ENCODE measurements at regions not wholly inside any gene's neighbourhood (a gene's known extent, or its start where the extent isn't known, plus 50 kb on each side); places are given as distances from the start of the nearest gene placed in this dataset.

GRCh38 chr7:53205006-53205405 is 169.6 kb downstream of the POM121L12 start:
- H2BK5ac ChIP-seq (ENCODE audit: low read length), result no peak overlapping the region
- no peak overlapping the region for H2BK12ac ChIP-seq (ENCODE audit: low read length)
- no peak overlapping the region for H2AFZ ChIP-seq (ENCODE audit: low read length)
- no peak overlapping the region for H3K9ac ChIP-seq (ENCODE audit: low read depth, low read length, poor library complexity)
- no peak overlapping the region for H2AK5ac ChIP-seq (ENCODE audit: low read depth, low read length)
- H3K27me3 ChIP-seq (ENCODE audit: control insufficient read depth in 3 of 3, insufficient read depth in 3 of 3, low read depth in 1 of 3, low read length in 3 of 3), result no peaks in the 10 kb centered on the region
- DNase-seq (ENCODE audit: low spot score), result no peak
- no peak overlapping the region for H4K8ac ChIP-seq (ENCODE audit: low read depth, low read length)
- H3K79me1 ChIP-seq (ENCODE audit: low read depth, low read length), result no peaks in the 10 kb centered on the region
- H2BK15ac ChIP-seq (ENCODE audit: low read length), result no peak overlapping the region
- H3K23ac ChIP-seq (ENCODE audit: low read depth, low read length, poor library complexity), result no peak overlapping the region
- no peak overlapping the region for H3K27ac ChIP-seq (replicated peaks; ENCODE audit: low read length)
- H2BK120ac ChIP-seq (ENCODE audit: low read depth, low read length), result no peak overlapping the region
- no peak overlapping the region for H3K4me3 ChIP-seq (ENCODE audit: low read length in 2 of 2)
- H3K4me2 ChIP-seq (ENCODE audit: insufficient read depth, low read length, poor library complexity, severe bottlenecking), result no peak overlapping the region
- H3K9me3 ChIP-seq (replicated peaks in 1 of 2; ENCODE audit: control insufficient read depth in 2 of 2, insufficient read depth in 1 of 2, low read depth in 1 of 2, low read length in 2 of 2), result no peaks in the 10 kb centered on the region
- H3K4me1 ChIP-seq (ENCODE audit: control insufficient read depth in 2 of 2, insufficient read depth in 1 of 2, low read depth in 1 of 2, low read length in 2 of 2), result no peaks in the 10 kb centered on the region
- no peaks in the 10 kb centered on the region for H3K36me3 ChIP-seq (replicated peaks in 1 of 2; ENCODE audit: control insufficient read depth in 2 of 2, insufficient read depth in 2 of 2, low read length in 2 of 2)
- no CpG with 5 or more reads among the region's 3 CpGs for WGBS, 2 donors (ENCODE audit: extremely low coverage in 2 of 2, insufficient read length in 2 of 2, insufficient replicate concordance in 1 of 2)
- no peak overlapping the region for H4K91ac ChIP-seq (ENCODE audit: low read depth, low read length, poor library complexity)
- H3K18ac ChIP-seq (ENCODE audit: low read length), result no peak overlapping the region
- H3K14ac ChIP-seq (ENCODE audit: low read length), result no peak overlapping the region
- no peak overlapping the region for H3K4ac ChIP-seq (ENCODE audit: low read length)

DNA sequence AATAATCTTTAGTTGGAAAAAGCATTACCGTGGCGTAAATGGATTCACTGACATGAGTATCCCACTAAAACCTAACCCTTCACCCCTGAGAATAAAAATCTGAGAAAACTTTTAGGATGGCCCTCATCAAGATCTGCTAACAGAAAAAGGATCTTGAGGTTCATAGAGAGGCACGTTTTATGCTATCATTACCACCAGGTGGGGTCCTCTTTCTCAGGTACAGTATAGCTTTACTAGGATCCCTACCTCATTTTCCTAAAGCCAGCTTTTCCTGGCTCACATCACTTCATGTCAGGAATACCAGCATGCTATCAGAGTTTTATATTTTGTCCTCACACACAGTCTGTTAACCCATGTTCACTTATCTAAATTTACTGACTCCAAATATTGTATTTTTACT is 173.7 kb downstream of the POM121L12 start:
- no peaks in the 10 kb centered on the region for H3K27me3 ChIP-seq (ENCODE audit: control insufficient read depth in 3 of 3, insufficient read depth in 3 of 3, low read depth in 1 of 3, low read length in 3 of 3)
- no peak overlapping the region for H3K18ac ChIP-seq (ENCODE audit: low read length)
- no peak overlapping the region for H3K9ac ChIP-seq (ENCODE audit: low read depth, low read length, poor library complexity)
- H3K4me3 ChIP-seq (ENCODE audit: low read length in 2 of 2), result no peak overlapping the region
- H2AFZ ChIP-seq (ENCODE audit: low read length), result no peak overlapping the region
- H3K4me1 ChIP-seq (ENCODE audit: control insufficient read depth in 2 of 2, insufficient read depth in 1 of 2, low read depth in 1 of 2, low read length in 2 of 2), result no peaks in the 10 kb centered on the region
- H3K4me2 ChIP-seq (ENCODE audit: insufficient read depth, low read length, poor library complexity, severe bottlenecking), result no peak overlapping the region
- no peak overlapping the region for H3K14ac ChIP-seq (ENCODE audit: low read length)
- H3K79me1 ChIP-seq (ENCODE audit: low read depth, low read length), result no peaks in the 10 kb centered on the region
- H3K4ac ChIP-seq (ENCODE audit: low read length), result no peak overlapping the region
- H2BK15ac ChIP-seq (ENCODE audit: low read length), result no peak overlapping the region
- no peak overlapping the region for H2BK12ac ChIP-seq (ENCODE audit: low read length)
- no peaks in the 10 kb centered on the region for H3K36me3 ChIP-seq (replicated peaks in 1 of 2; ENCODE audit: control insufficient read depth in 2 of 2, insufficient read depth in 2 of 2, low read length in 2 of 2)
- no CpG with 5 or more reads among the region's 3 CpGs for WGBS, 2 donors (ENCODE audit: extremely low coverage in 2 of 2, insufficient read length in 2 of 2, insufficient replicate concordance in 1 of 2)
- no peak overlapping the region for H2BK5ac ChIP-seq (ENCODE audit: low read length)
- H3K23ac ChIP-seq (ENCODE audit: low read depth, low read length, poor library complexity), result no peak overlapping the region
- no peak for DNase-seq (ENCODE audit: low spot score)
- H2BK120ac ChIP-seq (ENCODE audit: low read depth, low read length), result no peak overlapping the region
- no peak overlapping the region for H3K27ac ChIP-seq (replicated peaks; ENCODE audit: low read length)
- no peak overlapping the region for H4K8ac ChIP-seq (ENCODE audit: low read depth, low read length)
- peaks cover 0 to 2% of the 10 kb centered on the region in 2 donors for H3K9me3 ChIP-seq (replicated peaks in 1 of 2; ENCODE audit: control insufficient read depth in 2 of 2, insufficient read depth in 1 of 2, low read depth in 1 of 2, low read length in 2 of 2)
- H2AK5ac ChIP-seq (ENCODE audit: low read depth, low read length), result no peak overlapping the region
- H4K91ac ChIP-seq (ENCODE audit: low read depth, low read length, poor library complexity), result no peak overlapping the region

GRCh38 chr7:53214463-53214862 is 179.0 kb downstream of the POM121L12 start:
- no CpG with 5 or more reads among the region's 1 CpG for WGBS, 2 donors (ENCODE audit: extremely low coverage in 2 of 2, insufficient read length in 2 of 2, insufficient replicate concordance in 1 of 2)
- Histone ChIP-seq H2BK15ac (ENCODE audit: low read length) (no peak overlapping the region), H3K27ac (replicated peaks; ENCODE audit: low read length) (no peak overlapping the region), H3K36me3 (replicated peaks in 1 of 2; ENCODE audit: control insufficient read depth in 2 of 2, insufficient read depth in 2 of 2, low read length in 2 of 2) (no peaks in the 10 kb centered on the region), H2AFZ (ENCODE audit: low read length) (no peak overlapping the region), H3K18ac (ENCODE audit: low read length) (no peak overlapping the region), H3K14ac (ENCODE audit: low read length) (no peak overlapping the region), H3K27me3 (ENCODE audit: control insufficient read depth in 3 of 3, insufficient read depth in 3 of 3, low read depth in 1 of 3, low read length in 3 of 3) (no peaks in the 10 kb centered on the region), H3K9ac (ENCODE audit: low read depth, low read length, poor library complexity) (no peak overlapping the region), H2BK5ac (ENCODE audit: low read length) (no peak overlapping the region), H4K91ac (ENCODE audit: low read depth, low read length, poor library complexity) (no peak overlapping the region), H3K79me1 (ENCODE audit: low read depth, low read length) (no peaks in the 10 kb centered on the region), H3K9me3 (replicated peaks in 1 of 2; ENCODE audit: control insufficient read depth in 2 of 2, insufficient read depth in 1 of 2, low read depth in 1 of 2, low read length in 2 of 2) (peaks cover 3 to 4% of the 10 kb centered on the region in 2 donors), H4K8ac (ENCODE audit: low read depth, low read length) (no peak overlapping the region), H2AK5ac (ENCODE audit: low read depth, low read length) (no peak overlapping the region), H3K4me2 (ENCODE audit: insufficient read depth, low read length, poor library complexity, severe bottlenecking) (no peak overlapping the region), H3K23ac (ENCODE audit: low read depth, low read length, poor library complexity) (no peak overlapping the region), H3K4me3 (ENCODE audit: low read length in 2 of 2) (no peak overlapping the region), H2BK120ac (ENCODE audit: low read depth, low read length) (no peak overlapping the region), H2BK12ac (ENCODE audit: low read length) (no peak overlapping the region), H3K4ac (ENCODE audit: low read length) (no peak overlapping the region), H3K4me1 (ENCODE audit: control insufficient read depth in 2 of 2, insufficient read depth in 1 of 2, low read depth in 1 of 2, low read length in 2 of 2) (no peaks in the 10 kb centered on the region)
- no peak for DNase-seq (ENCODE audit: low spot score)

DNA sequence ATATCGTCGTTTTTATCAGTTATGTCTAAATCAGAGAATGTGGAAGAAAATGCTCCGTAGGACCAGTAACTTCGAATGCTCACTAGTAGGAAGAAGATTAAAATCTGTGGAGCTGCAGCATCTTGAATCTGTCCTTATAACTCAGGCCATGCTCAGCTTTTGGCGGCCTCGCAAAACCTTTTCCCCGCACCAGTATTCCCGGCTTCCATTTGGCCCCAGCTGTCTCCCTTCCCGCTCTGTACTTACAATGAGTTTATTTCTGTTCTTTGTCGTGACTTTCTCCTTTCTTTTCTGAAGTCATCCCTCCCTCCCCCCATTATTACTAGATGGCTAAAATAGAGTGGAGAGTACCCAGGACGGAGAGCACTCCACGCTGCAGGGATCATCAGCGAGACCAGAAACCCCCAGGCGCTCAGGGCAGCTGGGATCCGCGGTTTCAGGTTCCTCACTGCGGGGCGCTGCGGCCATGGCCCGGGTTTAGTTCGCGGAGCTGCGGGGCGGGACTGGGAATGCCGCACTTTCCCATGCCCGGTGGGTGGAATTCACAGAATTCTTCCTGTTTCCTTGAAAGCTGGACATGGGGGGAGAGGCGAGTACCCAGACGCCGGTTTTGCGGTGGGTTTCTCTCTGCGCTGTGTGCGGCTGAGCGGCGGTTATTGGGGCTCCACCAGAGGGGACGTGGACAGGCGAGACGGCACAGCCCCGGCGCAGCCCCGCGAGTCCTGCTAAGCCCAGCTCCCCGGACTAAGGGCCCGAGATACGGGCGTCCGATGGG is 183.5 kb downstream of the POM121L12 start:
- no peak overlapping the region for H3K9ac ChIP-seq (ENCODE audit: low read depth, low read length, poor library complexity)
- H3K14ac ChIP-seq (ENCODE audit: low read length), result peak overlapping the region; percentile 89
- no peaks in the 10 kb centered on the region for H3K36me3 ChIP-seq (replicated peaks in 1 of 2; ENCODE audit: control insufficient read depth in 2 of 2, insufficient read depth in 2 of 2, low read length in 2 of 2)
- H4K91ac ChIP-seq (ENCODE audit: low read depth, low read length, poor library complexity), result no peak overlapping the region
- peaks cover 2 to 4% of the 10 kb centered on the region in 2 donors for H3K9me3 ChIP-seq (replicated peaks in 1 of 2; ENCODE audit: control insufficient read depth in 2 of 2, insufficient read depth in 1 of 2, low read depth in 1 of 2, low read length in 2 of 2)
- peak overlapping the region; percentile 65 for H4K8ac ChIP-seq (ENCODE audit: low read depth, low read length)
- peak overlapping the region in 1 of 2 donors; percentile 74 for H3K4me3 ChIP-seq (ENCODE audit: low read length in 2 of 2)
- no peak overlapping the region for H3K23ac ChIP-seq (ENCODE audit: low read depth, low read length, poor library complexity)
- H3K4ac ChIP-seq (ENCODE audit: low read length), result no peak overlapping the region
- WGBS, 2 donors (ENCODE audit: extremely low coverage in 2 of 2, insufficient read length in 2 of 2, insufficient replicate concordance in 1 of 2), result no CpG with 5 or more reads among the region's 46 CpGs
- H2AFZ ChIP-seq (ENCODE audit: low read length), result peak overlapping the region; percentile 64
- H3K27me3 ChIP-seq (ENCODE audit: control insufficient read depth in 3 of 3, insufficient read depth in 3 of 3, low read depth in 1 of 3, low read length in 3 of 3), result no peaks in the 10 kb centered on the region
- H3K4me2 ChIP-seq (ENCODE audit: insufficient read depth, low read length, poor library complexity, severe bottlenecking), result peak overlapping the region; percentile 69
- no peak overlapping the region for H2BK120ac ChIP-seq (ENCODE audit: low read depth, low read length)
- no peaks in the 10 kb centered on the region for H3K79me1 ChIP-seq (ENCODE audit: low read depth, low read length)
- DNase-seq (ENCODE audit: low spot score), result peak; percentile 11
- no peak overlapping the region for H2BK5ac ChIP-seq (ENCODE audit: low read length)
- no peak overlapping the region for H2AK5ac ChIP-seq (ENCODE audit: low read depth, low read length)
- H2BK12ac ChIP-seq (ENCODE audit: low read length), result no peak overlapping the region
- no peaks in the 10 kb centered on the region for H3K4me1 ChIP-seq (ENCODE audit: control insufficient read depth in 2 of 2, insufficient read depth in 1 of 2, low read depth in 1 of 2, low read length in 2 of 2)
- no peak overlapping the region for H3K27ac ChIP-seq (replicated peaks; ENCODE audit: low read length)
- peak overlapping the region; percentile 93 for H3K18ac ChIP-seq (ENCODE audit: low read length)
- H2BK15ac ChIP-seq (ENCODE audit: low read length), result no peak overlapping the region

Data from neuronal stem cell (in vitro differentiated cells).